Activated CD8-positive, alpha-beta T cell treated with anti-CD3 and anti-CD28 coated beads for 36 hours (primary cell): ENCODE measurements at regions not wholly inside any gene's neighbourhood (a gene's known extent, or its start where the extent isn't known, plus 50 kb on each side); places are given as distances from the start of the nearest gene placed in this dataset.

Source experiments
- ATAC-seq: fragments of 200-7000 bp; cut with Tn5 transposase; one replicate; pipeline ENCODE4 v1.10.0; 2021; ENCODE audit warnings: mild to moderate bottlenecking, moderate library complexity
- CTCF ChIA-PET: fragments of 350-600 bp; sonication (Branson Sonifier 250); formaldehyde crosslinking; loops from one replicate; lab custom pipeline; 2021; ENCODE audit warnings: antibody characterized with exemption; lab: Charles Lee
- POLR2A ChIA-PET: fragments of 350-600 bp; sonication (Branson Sonifier 250); formaldehyde crosslinking; loops from one replicate; lab custom pipeline; 2021; ENCODE audit warnings: antibody characterized with exemption; lab: Charles Lee
- DNase-seq: peaks from one replicate; pipeline ENCODE4 v3.0.0-alpha.2; 2020
- H3K27ac Mint-ChIP-seq: one replicate; pipeline ENCODE4 v1.8.0; 2021; ENCODE audit warnings: mild to moderate bottlenecking, mixed read lengths
- H3K27me3 Mint-ChIP-seq: one replicate; pipeline ENCODE4 v1.8.0; 2021; ENCODE audit warnings: mixed read lengths
- H3K36me3 Mint-ChIP-seq: one replicate; pipeline ENCODE4 v1.8.0; 2021; ENCODE audit warnings: low read depth, mixed read lengths
- H3K4me1 Mint-ChIP-seq: one replicate; pipeline ENCODE4 v1.8.0; 2021; ENCODE audit warnings: low read depth, mixed read lengths
- H3K4me3 Mint-ChIP-seq: one replicate; pipeline ENCODE4 v1.8.0; 2021; ENCODE audit warnings: mild to moderate bottlenecking, moderate library complexity, mixed read lengths
- H3K9me3 Mint-ChIP-seq: one replicate; pipeline ENCODE4 v1.8.0; 2021; ENCODE audit warnings: mixed read lengths
- intact Hi-C: fragments of 100-400 bp; cut with micrococcal nuclease; formaldehyde crosslinking; loops from one replicate; pipeline ENCODE4 v1.10.0; 2022
- TF ChIP-seq, protein P1 (sequence below): fragments of 200-600 bp; IDR thresholded peaks from one replicate; pipeline ENCODE4 v1.8.0; 2022; ENCODE audit warnings: antibody characterized with exemption, mild to moderate bottlenecking

DNA sequence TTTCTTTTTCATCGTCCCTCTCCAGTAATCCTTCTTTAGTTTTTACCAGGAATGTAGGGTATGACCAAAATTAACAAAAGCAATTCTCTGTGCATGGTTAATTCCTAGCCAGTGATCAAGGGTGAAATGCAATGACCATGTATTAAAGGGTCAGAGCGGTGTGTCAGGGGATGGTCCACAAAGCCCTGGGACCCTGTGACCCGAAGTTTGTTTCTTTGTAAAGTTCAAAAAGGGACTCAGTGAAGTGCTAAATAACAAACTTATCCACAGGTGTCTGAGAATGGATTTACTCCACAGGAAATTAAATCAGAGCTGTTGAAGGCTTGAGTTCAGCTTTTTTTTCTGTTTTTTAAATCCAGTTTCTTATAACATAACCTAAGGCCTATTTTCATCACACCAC lies 375.7 kb downstream of the GJA1 start:
- Mint-ChIP-seq H3K9me3 (no peaks in the 10 kb centered on the region), H3K27me3 (no peaks in the 10 kb centered on the region), H3K4me3 (no peak overlapping the region), H3K4me1 (no peaks in the 10 kb centered on the region), H3K36me3 (no peaks in the 10 kb centered on the region), H3K27ac (no peak overlapping the region)
- TF ChIP-seq, protein P1, sequence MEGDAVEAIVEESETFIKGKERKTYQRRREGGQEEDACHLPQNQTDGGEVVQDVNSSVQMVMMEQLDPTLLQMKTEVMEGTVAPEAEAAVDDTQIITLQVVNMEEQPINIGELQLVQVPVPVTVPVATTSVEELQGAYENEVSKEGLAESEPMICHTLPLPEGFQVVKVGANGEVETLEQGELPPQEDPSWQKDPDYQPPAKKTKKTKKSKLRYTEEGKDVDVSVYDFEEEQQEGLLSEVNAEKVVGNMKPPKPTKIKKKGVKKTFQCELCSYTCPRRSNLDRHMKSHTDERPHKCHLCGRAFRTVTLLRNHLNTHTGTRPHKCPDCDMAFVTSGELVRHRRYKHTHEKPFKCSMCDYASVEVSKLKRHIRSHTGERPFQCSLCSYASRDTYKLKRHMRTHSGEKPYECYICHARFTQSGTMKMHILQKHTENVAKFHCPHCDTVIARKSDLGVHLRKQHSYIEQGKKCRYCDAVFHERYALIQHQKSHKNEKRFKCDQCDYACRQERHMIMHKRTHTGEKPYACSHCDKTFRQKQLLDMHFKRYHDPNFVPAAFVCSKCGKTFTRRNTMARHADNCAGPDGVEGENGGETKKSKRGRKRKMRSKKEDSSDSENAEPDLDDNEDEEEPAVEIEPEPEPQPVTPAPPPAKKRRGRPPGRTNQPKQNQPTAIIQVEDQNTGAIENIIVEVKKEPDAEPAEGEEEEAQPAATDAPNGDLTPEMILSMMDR: no peak
- ChIA-PET POLR2A (no interaction called here), CTCF (no interaction called here)
- intact Hi-C loops: no loop called here
- ATAC-seq: no peak
- DNase-seq: no peak

DNA sequence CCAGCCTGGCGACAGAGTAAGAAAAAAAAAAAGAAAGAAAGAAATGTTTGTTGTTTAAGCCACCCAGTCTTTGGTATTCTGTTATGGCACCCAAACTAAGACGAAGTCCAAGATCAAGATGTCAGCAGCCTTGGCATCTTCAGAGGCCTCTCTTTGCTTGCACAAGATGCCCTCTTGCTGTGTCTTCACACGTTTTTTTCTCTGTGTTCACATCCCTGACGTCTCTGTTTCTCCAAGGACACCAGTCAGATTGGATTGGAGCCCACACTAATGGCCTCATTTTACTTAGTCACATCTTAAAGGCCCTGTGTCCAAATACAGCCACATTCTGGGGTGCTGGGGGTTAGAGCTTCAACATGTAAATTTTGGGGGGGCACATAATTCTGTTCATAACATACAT lies 380.9 kb downstream of the GJA1 start:
- Mint-ChIP-seq H3K4me1 (no peaks in the 10 kb centered on the region), H3K9me3 (peaks cover 14% of the 10 kb centered on the region), H3K4me3 (no peak overlapping the region), H3K36me3 (no peaks in the 10 kb centered on the region), H3K27ac (no peak overlapping the region), H3K27me3 (no peaks in the 10 kb centered on the region)
- ATAC-seq: no peak
- DNase-seq: no peak
- CTCF ChIA-PET: no interaction called here
- TF ChIP-seq, protein P1: no peak
- POLR2A ChIA-PET: no interaction called here
- intact Hi-C loops: no loop called here

GRCh38 chr6:121816906-121817540 lies 381.6 kb downstream of the GJA1 start:
- CTCF ChIA-PET: no interaction called here
- Mint-ChIP-seq H3K9me3 (peaks cover 14% of the 10 kb centered on the region), H3K27me3 (no peaks in the 10 kb centered on the region), H3K36me3 (no peaks in the 10 kb centered on the region), H3K27ac (no peak overlapping the region), H3K4me3 (no peak overlapping the region), H3K4me1 (no peaks in the 10 kb centered on the region)
- TF ChIP-seq, protein P1: no peak
- POLR2A ChIA-PET: no interaction called here
- intact Hi-C loops: no loop called here
- DNase-seq (no peak), ATAC-seq (no peak)

- Mint-ChIP-seq H3K27me3 (no peaks in the 10 kb centered on the region), H3K9me3 (peaks cover 14% of the 10 kb centered on the region), H3K27ac (no peak overlapping the region), H3K4me3 (no peak overlapping the region), H3K4me1 (no peaks in the 10 kb centered on the region), H3K36me3 (no peaks in the 10 kb centered on the region)
- ChIA-PET CTCF (no interaction called here), POLR2A (no interaction called here)
- TF ChIP-seq, protein P1: no peak
- no peak for DNase-seq
- intact Hi-C loops: no loop called here
- no peak for ATAC-seq
Observed at GRCh38 chr6:121823437-121823851, 388.0 kb downstream of the GJA1 start.

DNA sequence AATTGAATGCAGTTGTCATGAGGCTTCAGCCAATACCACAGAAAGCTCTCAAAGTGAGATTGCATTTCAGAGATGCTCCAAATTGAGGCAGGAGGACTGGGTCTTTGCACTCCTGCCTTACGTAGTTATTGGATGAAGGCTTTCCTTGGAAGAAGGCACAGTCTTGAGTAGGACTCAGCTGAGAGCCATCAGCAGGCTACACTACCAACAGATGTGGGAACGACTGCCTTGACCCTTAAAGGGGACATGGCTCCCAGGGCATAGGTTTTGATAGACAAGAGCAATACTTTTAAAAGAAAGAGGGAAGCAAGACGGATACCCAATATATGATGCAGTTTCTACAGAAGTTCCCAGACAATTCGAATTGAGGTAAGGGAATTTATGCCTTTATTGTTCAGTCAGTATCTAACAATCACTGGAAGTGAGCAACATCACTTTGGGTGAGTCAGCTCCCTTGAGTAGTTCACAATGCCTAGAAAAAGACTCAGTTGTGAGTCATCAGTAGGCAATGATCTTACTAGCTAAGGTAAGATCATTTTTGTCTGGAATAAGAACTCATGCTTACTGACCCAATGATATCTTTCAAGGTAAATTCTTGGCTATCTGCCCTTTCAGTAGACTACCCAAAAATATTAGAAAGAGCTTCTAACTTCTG lies 390.8 kb downstream of the GJA1 start:
- ChIA-PET POLR2A (no interaction called here), CTCF (no interaction called here)
- Mint-ChIP-seq H3K4me3 (no peak overlapping the region), H3K9me3 (no peaks in the 10 kb centered on the region), H3K36me3 (no peaks in the 10 kb centered on the region), H3K4me1 (no peaks in the 10 kb centered on the region), H3K27ac (no peak overlapping the region), H3K27me3 (no peaks in the 10 kb centered on the region)
- DNase-seq: no peak
- TF ChIP-seq, protein P1: no peak
- intact Hi-C loops: no loop called here
- no peak for ATAC-seq
